Smooth muscle cell (in vitro differentiated cells): ENCODE measurements at regions not wholly inside any gene's neighbourhood (a gene's known extent, or its start where the extent isn't known, plus 50 kb on each side); places are given as distances from the start of the nearest gene placed in this dataset.

Experiments used
- DNase-seq: peaks from one replicate; lab custom pipeline; 2025; ENCODE audit not compliant: unreplicated experiment; lab: John Stamatoyannopoulos, UW
- H2AFZ ChIP-seq: fragments of 200-600 bp; sonication (generic); 2 replicates; pipeline ENCODE4 v1.6.0; 2016; ENCODE audit warnings: antibody characterized with exemption, low read depth, mild to moderate bottlenecking
- H3F3A ChIP-seq: fragments of 200-600 bp; sonication (generic); 2 replicates; pipeline ENCODE4 v1.6.0; 2017; ENCODE audit warnings: antibody characterized with exemption, low read depth
- H3K27ac ChIP-seq: fragments of 200-600 bp; sonication (generic); 2 replicates; pipeline ENCODE4 v1.5.1; 2016; ENCODE audit warnings: low read depth, mild to moderate bottlenecking
- H3K27me3 ChIP-seq: fragments of 200-600 bp; sonication (generic); 2 replicates; pipeline ENCODE4 v1.6.1; 2016; ENCODE audit warnings: low read depth, mild to moderate bottlenecking
- H3K36me3 ChIP-seq: fragments of 200-600 bp; sonication (generic); 2 replicates; pipeline ENCODE4 v1.5.1; 2016; ENCODE audit warnings: low read depth
- H3K4me1 ChIP-seq: fragments of 200-600 bp; sonication (generic); 2 replicates; pipeline ENCODE4 v1.5.1; 2016; ENCODE audit warnings: low read depth
- H3K4me2 ChIP-seq: fragments of 200-600 bp; sonication (generic); 2 replicates; pipeline ENCODE4 v1.6.0; 2016; ENCODE audit warnings: mild to moderate bottlenecking
- H3K4me3 ChIP-seq: fragments of 200-600 bp; sonication (generic); 2 replicates; pipeline ENCODE4 v1.5.1; 2016; ENCODE audit warnings: mild to moderate bottlenecking
- H3K79me2 ChIP-seq: fragments of 200-600 bp; sonication (generic); 2 replicates; pipeline ENCODE4 v1.6.0; 2016; ENCODE audit warnings: low read depth, mild to moderate bottlenecking
- H3K9ac ChIP-seq: fragments of 200-600 bp; sonication (generic); 2 replicates; pipeline ENCODE4 v1.6.0; 2016; ENCODE audit warnings: low read depth
- H3K9me3 ChIP-seq: fragments of 200-600 bp; sonication (generic); replicated peaks from 2 replicates; pipeline ENCODE4 v1.5.1; 2016; ENCODE audit warnings: low read depth
- H4K20me1 ChIP-seq: fragments of 200-600 bp; sonication (generic); 2 replicates; pipeline ENCODE4 v1.6.0; 2016; ENCODE audit warnings: low read depth
- CTCF ChIP-seq: fragments of 200-600 bp; sonication (generic); IDR thresholded peaks from 2 replicates; pipeline ENCODE4 v1.5.1; 2017; ENCODE audit warnings: borderline replicate concordance, mild to moderate bottlenecking, antibody characterized with exemption; ENCODE audit not compliant: insufficient read depth, poor library complexity, severe bottlenecking
- WGBS: methylation state at CpG from one replicate; pipeline ENCODE4 v1.1.7; 2016; ENCODE audit warnings: low lambda C conversion rate; 5-methylcytosine and 5-hydroxymethylcytosine counted together

DNA sequence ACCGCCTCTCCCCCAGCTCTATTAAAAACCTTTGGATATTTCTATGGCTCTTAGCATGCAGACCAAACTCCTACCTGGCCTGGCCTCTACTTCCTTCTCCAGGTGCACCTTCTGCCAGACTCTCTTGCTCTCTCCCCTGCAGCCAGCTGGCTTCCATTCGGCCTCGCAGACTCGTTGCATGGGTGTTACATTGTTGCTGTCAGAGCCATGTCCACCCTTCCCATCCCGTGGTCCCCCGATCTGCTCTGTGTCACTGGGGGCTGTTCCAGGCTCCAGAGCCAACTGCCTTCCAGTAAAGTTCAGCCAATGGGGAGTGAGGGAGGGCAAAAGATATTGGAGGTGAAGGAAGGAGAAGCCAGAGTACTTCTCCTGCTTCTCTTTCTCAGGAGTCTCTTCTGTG is 112.5 kb upstream of the LGALSL start:
- WGBS, result 95% methylated on average over 6 of the region's 6 CpGs
- H3K9me3 ChIP-seq, result no peaks in the 10 kb centered on the region
- no peak for DNase-seq
- no peaks in the 10 kb centered on the region for H4K20me1 ChIP-seq
- peaks cover 7% of the 10 kb centered on the region for H3K4me1 ChIP-seq
- no peak overlapping the region for H3K27ac ChIP-seq
- H3F3A ChIP-seq, result no peaks in the 10 kb centered on the region
- TF ChIP-seq CTCF, result no peak
- H3K4me3 ChIP-seq, result no peak overlapping the region
- H2AFZ ChIP-seq, result no peak overlapping the region
- H3K79me2 ChIP-seq, result no peaks in the 10 kb centered on the region
- no peak overlapping the region for H3K4me2 ChIP-seq
- H3K27me3 ChIP-seq, result no peaks in the 10 kb centered on the region
- no peaks in the 10 kb centered on the region for H3K36me3 ChIP-seq
- no peak overlapping the region for H3K9ac ChIP-seq

GRCh38 chr2:64342195-64343099 is 111.5 kb upstream of the LGALSL start:
- H3K9me3 ChIP-seq, result no peaks in the 10 kb centered on the region
- no peaks in the 10 kb centered on the region for H3K27me3 ChIP-seq
- DNase-seq, result no peak
- no peak overlapping the region for H3K4me3 ChIP-seq
- H3F3A ChIP-seq, result no peaks in the 10 kb centered on the region
- H4K20me1 ChIP-seq, result no peaks in the 10 kb centered on the region
- no peak for TF ChIP-seq CTCF
- no peaks in the 10 kb centered on the region for H3K36me3 ChIP-seq
- H3K79me2 ChIP-seq, result no peaks in the 10 kb centered on the region
- WGBS, result 92% methylated on average over 6 of the region's 6 CpGs
- H3K27ac ChIP-seq, result no peak overlapping the region
- H3K9ac ChIP-seq, result no peak overlapping the region
- no peak overlapping the region for H3K4me2 ChIP-seq
- no peak overlapping the region for H2AFZ ChIP-seq
- H3K4me1 ChIP-seq, result peaks cover 7% of the 10 kb centered on the region

- no peaks in the 10 kb centered on the region for H4K20me1 ChIP-seq
- H3K4me2 ChIP-seq, result no peak overlapping the region
- no peaks in the 10 kb centered on the region for H3K79me2 ChIP-seq
- no peak overlapping the region for H3K27ac ChIP-seq
- 67% methylated on average over 1 of the region's 1 CpG for WGBS
- no peak overlapping the region for H3K4me3 ChIP-seq
- no peaks in the 10 kb centered on the region for H3K4me1 ChIP-seq
- no peaks in the 10 kb centered on the region for H3K9me3 ChIP-seq
- H3K9ac ChIP-seq, result no peak overlapping the region
- DNase-seq, result no peak
- H2AFZ ChIP-seq, result no peak overlapping the region
- H3F3A ChIP-seq, result no peaks in the 10 kb centered on the region
- H3K36me3 ChIP-seq, result no peaks in the 10 kb centered on the region
- H3K27me3 ChIP-seq, result no peaks in the 10 kb centered on the region
- no peak for TF ChIP-seq CTCF
These were observed 108.9 kb upstream of the LGALSL start for GRCh38 chr2:64344999-64345576.
